ENCODE measurements at regions not wholly inside any gene's neighbourhood (a gene's known extent, or its start where the extent isn't known, plus 50 kb on each side); places are given as distances from the start of the nearest gene placed in this dataset.
"Not testable (repeated sequence)": the region's sequence is repeated elsewhere in the genome, so short reads cannot be mapped to it uniquely, and the experiment has no call there.

DNA sequence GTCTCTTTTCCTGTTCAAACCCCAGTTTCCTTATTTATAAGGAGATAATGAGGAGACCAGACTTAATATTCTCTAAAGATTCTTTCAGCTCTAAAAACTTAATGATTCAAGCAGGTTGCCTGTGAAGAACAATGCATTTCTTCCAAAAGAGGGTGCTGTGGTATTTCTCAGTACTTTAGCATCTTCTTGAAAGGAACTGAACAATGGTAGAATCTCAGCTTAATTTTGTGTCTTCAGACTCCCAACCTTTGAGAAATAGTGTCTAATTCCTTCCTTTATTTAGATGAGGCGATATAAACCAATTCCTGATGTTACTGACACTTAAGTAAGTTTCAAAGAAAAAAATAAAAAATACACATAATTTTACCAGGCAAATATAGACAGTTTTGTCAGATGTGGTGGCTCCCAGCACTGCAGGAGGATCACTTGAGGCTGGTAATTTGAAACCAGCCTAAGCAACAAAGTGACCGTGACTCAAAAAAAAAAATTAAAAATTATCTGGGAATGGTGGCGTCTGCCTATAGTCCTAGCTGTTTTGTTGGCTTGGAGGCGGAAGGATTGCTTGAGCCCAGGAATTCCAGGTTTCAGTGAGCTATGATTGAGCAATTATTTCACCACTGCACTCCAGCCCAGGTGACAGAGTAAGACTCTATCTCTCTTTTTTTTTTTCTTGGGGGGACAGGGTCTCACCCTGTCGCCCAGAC lies 76.9 kb upstream of the PSMA6 start:
- TF ChIP-seq, protein P1, sequence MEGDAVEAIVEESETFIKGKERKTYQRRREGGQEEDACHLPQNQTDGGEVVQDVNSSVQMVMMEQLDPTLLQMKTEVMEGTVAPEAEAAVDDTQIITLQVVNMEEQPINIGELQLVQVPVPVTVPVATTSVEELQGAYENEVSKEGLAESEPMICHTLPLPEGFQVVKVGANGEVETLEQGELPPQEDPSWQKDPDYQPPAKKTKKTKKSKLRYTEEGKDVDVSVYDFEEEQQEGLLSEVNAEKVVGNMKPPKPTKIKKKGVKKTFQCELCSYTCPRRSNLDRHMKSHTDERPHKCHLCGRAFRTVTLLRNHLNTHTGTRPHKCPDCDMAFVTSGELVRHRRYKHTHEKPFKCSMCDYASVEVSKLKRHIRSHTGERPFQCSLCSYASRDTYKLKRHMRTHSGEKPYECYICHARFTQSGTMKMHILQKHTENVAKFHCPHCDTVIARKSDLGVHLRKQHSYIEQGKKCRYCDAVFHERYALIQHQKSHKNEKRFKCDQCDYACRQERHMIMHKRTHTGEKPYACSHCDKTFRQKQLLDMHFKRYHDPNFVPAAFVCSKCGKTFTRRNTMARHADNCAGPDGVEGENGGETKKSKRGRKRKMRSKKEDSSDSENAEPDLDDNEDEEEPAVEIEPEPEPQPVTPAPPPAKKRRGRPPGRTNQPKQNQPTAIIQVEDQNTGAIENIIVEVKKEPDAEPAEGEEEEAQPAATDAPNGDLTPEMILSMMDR (IDR thresholded peaks at IDR 0.05) = peak; percentile 57
- no peak for TF ChIP-seq ZFX (IDR thresholded peaks at IDR 0.05; ENCODE audit: borderline replicate concordance)

DNA sequence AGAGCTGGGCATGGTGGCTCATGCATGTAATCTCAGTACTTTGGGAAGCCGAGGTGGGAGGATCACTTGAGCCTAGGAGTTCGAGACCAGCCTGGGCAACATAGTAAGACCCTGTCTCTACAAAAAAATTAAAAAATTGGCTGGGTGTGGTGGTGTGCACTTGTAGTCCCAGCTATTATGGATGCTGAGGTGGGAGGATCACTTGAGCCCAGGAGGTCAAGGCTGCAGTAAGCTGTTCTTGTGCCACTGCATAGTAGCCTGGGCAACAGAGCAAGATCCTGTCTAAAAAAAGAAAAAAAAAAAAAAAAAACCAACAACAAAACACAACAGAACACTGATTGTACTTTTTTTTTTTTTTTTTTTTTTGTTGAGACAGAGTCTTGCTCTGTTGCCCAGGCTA lies 74.0 kb upstream of the PSMA6 start:
- H3K27ac ChIP-seq = not testable (repeated sequence)

More for the DNA sequence above, 76.9 kb upstream of the PSMA6 start:
- no peak overlapping the region for H3K27ac ChIP-seq

DNA sequence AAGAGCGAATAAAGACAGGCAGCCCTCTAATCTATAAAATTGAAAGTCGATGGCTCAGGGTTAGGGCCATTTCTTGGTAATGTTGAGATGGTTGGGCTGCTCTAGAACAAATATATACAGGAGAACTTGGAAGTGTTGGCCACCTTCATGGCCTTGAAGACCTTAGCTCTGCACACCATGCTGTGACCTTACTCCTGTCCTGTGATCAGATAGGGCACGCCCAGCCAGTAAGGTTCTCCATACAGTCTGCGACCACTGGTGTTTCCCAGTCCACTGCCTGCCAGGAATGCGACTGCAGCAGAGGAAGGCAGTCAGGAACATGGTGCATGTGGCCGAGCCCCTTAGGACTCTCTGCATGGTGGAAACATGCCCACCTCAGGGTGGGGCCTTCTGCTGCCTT lies 73.2 kb upstream of the PSMA6 start:
- no peak overlapping the region for H3K27ac ChIP-seq
- TF ChIP-seq ZFX (IDR thresholded peaks at IDR 0.05; ENCODE audit: borderline replicate concordance) = no peak
- TF ChIP-seq, protein P1 (IDR thresholded peaks at IDR 0.05) = no peak

DNA sequence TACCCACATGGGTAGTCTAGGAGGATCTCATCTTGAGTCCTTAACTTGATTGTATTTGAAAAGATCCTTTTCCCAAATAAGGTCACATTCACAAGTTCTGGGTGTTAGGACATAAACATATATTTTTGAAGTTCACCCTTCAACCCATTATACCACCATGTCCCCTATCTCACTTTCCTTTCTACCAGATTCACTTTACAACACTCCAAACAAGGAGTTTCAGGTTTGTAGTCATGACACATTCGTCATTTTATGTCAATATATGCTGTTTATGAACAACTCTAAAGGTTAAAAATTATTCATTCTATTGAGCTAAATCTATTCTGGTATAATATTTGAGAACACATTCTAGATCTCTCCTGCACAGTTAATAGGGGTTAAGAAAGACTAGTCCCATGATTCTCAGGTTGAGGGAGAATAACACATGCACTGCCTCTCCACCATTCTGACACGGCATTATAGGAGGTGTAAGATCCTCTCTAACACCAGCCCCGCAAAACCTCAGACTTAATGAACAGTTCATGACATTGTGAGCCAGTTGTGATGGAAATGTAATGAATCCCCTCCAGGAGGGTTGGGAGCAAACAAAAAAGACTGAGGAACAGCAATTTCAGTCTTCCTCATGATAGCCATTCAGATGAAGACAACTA lies 72.0 kb upstream of the PSMA6 start:
- TF ChIP-seq ZFX (IDR thresholded peaks at IDR 0.05; ENCODE audit: borderline replicate concordance) = no peak
- TF ChIP-seq, protein P1 (IDR thresholded peaks at IDR 0.05) = no peak
- no peak overlapping the region for H3K27ac ChIP-seq

DNA sequence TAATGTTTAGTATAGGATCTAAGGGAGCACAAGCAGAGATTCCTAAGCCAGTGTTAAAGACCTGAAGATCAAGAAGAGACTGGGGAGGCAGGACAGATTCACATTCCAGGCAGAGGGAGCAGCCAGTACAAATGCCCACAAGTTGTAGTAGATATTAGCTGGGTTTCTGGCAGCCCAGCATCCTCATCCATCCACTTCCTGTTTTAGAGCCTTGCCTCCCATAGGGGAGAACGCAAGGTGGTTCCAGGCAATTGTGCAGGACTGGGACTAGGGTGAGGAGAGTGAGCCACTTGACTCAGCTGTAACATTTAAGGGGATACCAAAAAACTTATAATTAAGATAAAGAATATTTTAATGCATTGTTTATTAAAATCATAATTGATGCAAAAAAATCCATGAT lies 71.3 kb upstream of the PSMA6 start:
- no peak overlapping the region for H3K27ac ChIP-seq
- TF ChIP-seq, protein P1 (IDR thresholded peaks at IDR 0.05) = no peak
- no peak for TF ChIP-seq ZFX (IDR thresholded peaks at IDR 0.05; ENCODE audit: borderline replicate concordance)

DNA sequence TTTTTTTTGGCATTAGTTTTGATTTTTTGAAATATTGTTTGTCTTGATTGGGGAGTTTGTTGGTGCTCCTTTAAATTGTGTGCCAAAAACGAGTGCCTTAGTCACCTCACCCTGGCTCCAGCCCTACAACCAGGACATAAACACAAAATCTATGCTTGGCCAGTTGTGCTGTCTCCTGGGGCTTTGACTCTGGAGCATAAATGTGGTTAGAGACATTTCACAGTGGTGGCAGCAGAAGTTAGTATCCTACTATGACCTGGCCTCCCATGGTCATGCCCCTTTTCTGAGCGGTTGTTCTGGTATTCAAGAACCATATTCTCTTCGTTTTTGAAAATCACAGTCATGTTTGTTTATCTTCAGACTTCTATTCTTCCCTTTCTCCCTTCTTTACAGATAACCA lies 70.7 kb upstream of the PSMA6 start:
- TF ChIP-seq, protein P1 (IDR thresholded peaks at IDR 0.05) = no peak
- TF ChIP-seq ZFX (IDR thresholded peaks at IDR 0.05; ENCODE audit: borderline replicate concordance) = no peak
- H3K27ac ChIP-seq = no peak overlapping the region

DNA sequence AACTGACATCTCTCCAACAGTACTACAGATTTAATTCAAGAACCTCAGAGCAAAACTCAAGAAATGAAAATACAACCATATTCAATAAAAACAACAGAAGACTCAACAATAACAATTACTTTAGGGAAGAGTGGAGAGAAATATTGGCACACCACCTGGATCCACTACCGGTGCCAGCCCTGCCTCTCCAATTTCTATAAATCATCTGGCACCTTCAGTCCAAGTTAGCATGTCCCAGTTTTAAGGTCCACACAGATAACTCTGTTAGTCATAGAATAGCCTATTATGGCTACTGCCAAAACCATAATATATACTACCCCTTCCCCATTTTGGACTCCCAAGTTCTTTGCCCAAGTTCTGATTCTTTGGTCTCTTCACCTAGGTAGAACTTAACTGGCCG lies 69.9 kb upstream of the PSMA6 start:
- no peak overlapping the region for H3K27ac ChIP-seq
- TF ChIP-seq ZFX (IDR thresholded peaks at IDR 0.05; ENCODE audit: borderline replicate concordance) = no peak
- TF ChIP-seq, protein P1 (IDR thresholded peaks at IDR 0.05) = no peak
